ENCODE measurements at regions not wholly inside any gene's neighbourhood (a gene's known extent, or its start where the extent isn't known, plus 50 kb on each side); places are given as distances from the start of the nearest gene placed in this dataset.

GRCh38 chr4:124579896-124580295 lies 132.6 kb downstream of the ANKRD50 start:
- no peaks in the 10 kb centered on the region for H3K9me2 ChIP-seq (replicated peaks; ENCODE audit: control insufficient read depth, low read length)
- H3K27ac ChIP-seq (ENCODE audit: low read depth, low read length) = no peak overlapping the region
- no peaks in the 10 kb centered on the region for H3F3A ChIP-seq (ENCODE audit: control insufficient read depth, insufficient read depth)
- H3K4me1 ChIP-seq (ENCODE audit: control insufficient read depth, low read length) = no peaks in the 10 kb centered on the region
- H3K4me3 ChIP-seq (ENCODE audit: low read length) = no peak overlapping the region
- no peak for TF ChIP-seq EZH2phosphoT487 (IDR thresholded peaks at IDR 0.05; ENCODE audit: borderline replicate concordance, low read length)
- TF ChIP-seq CTCF (IDR thresholded peaks at IDR 0.05; ENCODE audit: low read depth, low read length, poor library complexity, severe bottlenecking) = no peak
- no peaks in the 10 kb centered on the region for H3K79me2 ChIP-seq (ENCODE audit: control insufficient read depth, low read length)
- no peaks in the 10 kb centered on the region for H4K20me1 ChIP-seq (ENCODE audit: control insufficient read depth, insufficient read depth, low read depth, low read length)
- no peaks in the 10 kb centered on the region for H3K27me3 ChIP-seq (ENCODE audit: control insufficient read depth, low read length)
- H3K36me3 ChIP-seq (ENCODE audit: control insufficient read depth, low read length) = no peaks in the 10 kb centered on the region
- no peaks in the 10 kb centered on the region for H3K9me3 ChIP-seq (ENCODE audit: control insufficient read depth, insufficient read depth, low read length)
- no peak overlapping the region for H3K4me2 ChIP-seq (ENCODE audit: low read length)

- Histone ChIP-seq H3K4me2 (ENCODE audit: low read length) (no peak overlapping the region), H3K9me2 (replicated peaks; ENCODE audit: control insufficient read depth, low read length) (no peaks in the 10 kb centered on the region), H3K36me3 (ENCODE audit: control insufficient read depth, low read length) (no peaks in the 10 kb centered on the region), H3K4me3 (ENCODE audit: low read length) (no peak overlapping the region), H3K27ac (ENCODE audit: low read depth, low read length) (no peak overlapping the region), H3K9me3 (ENCODE audit: control insufficient read depth, insufficient read depth, low read length) (no peaks in the 10 kb centered on the region), H4K20me1 (ENCODE audit: control insufficient read depth, insufficient read depth, low read depth, low read length) (no peaks in the 10 kb centered on the region), H3F3A (ENCODE audit: control insufficient read depth, insufficient read depth) (no peaks in the 10 kb centered on the region), H3K79me2 (ENCODE audit: control insufficient read depth, low read length) (no peaks in the 10 kb centered on the region), H3K4me1 (ENCODE audit: control insufficient read depth, low read length) (no peaks in the 10 kb centered on the region), H3K27me3 (ENCODE audit: control insufficient read depth, low read length) (no peaks in the 10 kb centered on the region)
- TF ChIP-seq EZH2phosphoT487 (IDR thresholded peaks at IDR 0.05; ENCODE audit: borderline replicate concordance, low read length) (no peak), CTCF (IDR thresholded peaks at IDR 0.05; ENCODE audit: low read depth, low read length, poor library complexity, severe bottlenecking) (no peak)
Measured at GRCh38 chr4:124583797-124584196, 128.7 kb downstream of the ANKRD50 start.

GRCh38 chr4:124589786-124590185 lies 122.7 kb downstream of the ANKRD50 start:
- no peaks in the 10 kb centered on the region for H3F3A ChIP-seq (ENCODE audit: control insufficient read depth, insufficient read depth)
- no peak overlapping the region for H3K27ac ChIP-seq (ENCODE audit: low read depth, low read length)
- no peak overlapping the region for H3K4me3 ChIP-seq (ENCODE audit: low read length)
- no peak overlapping the region for H3K4me2 ChIP-seq (ENCODE audit: low read length)
- H3K79me2 ChIP-seq (ENCODE audit: control insufficient read depth, low read length) = no peaks in the 10 kb centered on the region
- no peaks in the 10 kb centered on the region for H3K36me3 ChIP-seq (ENCODE audit: control insufficient read depth, low read length)
- no peaks in the 10 kb centered on the region for H3K4me1 ChIP-seq (ENCODE audit: control insufficient read depth, low read length)
- H3K27me3 ChIP-seq (ENCODE audit: control insufficient read depth, low read length) = no peaks in the 10 kb centered on the region
- TF ChIP-seq CTCF (IDR thresholded peaks at IDR 0.05; ENCODE audit: low read depth, low read length, poor library complexity, severe bottlenecking) (no peak), EZH2phosphoT487 (IDR thresholded peaks at IDR 0.05; ENCODE audit: borderline replicate concordance, low read length) (no peak)
- no peaks in the 10 kb centered on the region; the same call in 1 of the 2 replicates for H3K9me2 ChIP-seq (replicated peaks; ENCODE audit: control insufficient read depth, low read length)
- H3K9me3 ChIP-seq (ENCODE audit: control insufficient read depth, insufficient read depth, low read length) = no peaks in the 10 kb centered on the region
- H4K20me1 ChIP-seq (ENCODE audit: control insufficient read depth, insufficient read depth, low read depth, low read length) = no peaks in the 10 kb centered on the region

- Histone ChIP-seq H3K9me2 (replicated peaks; ENCODE audit: control insufficient read depth, low read length) (no peaks in the 10 kb centered on the region; the same call in 1 of the 2 replicates), H3K4me2 (ENCODE audit: low read length) (no peak overlapping the region)
Measured at GRCh38 chr4:124590480-124590879, 122.1 kb downstream of the ANKRD50 start.

More at GRCh38 chr4:124590480-124590879, 122.1 kb downstream of the ANKRD50 start:
- no peak overlapping the region for H3K27ac ChIP-seq (ENCODE audit: low read depth, low read length)
- H3K9me3 ChIP-seq (ENCODE audit: control insufficient read depth, insufficient read depth, low read length) = no peaks in the 10 kb centered on the region
- no peaks in the 10 kb centered on the region for H3K4me1 ChIP-seq (ENCODE audit: control insufficient read depth, low read length)
- TF ChIP-seq CTCF (IDR thresholded peaks at IDR 0.05; ENCODE audit: low read depth, low read length, poor library complexity, severe bottlenecking) (no peak), EZH2phosphoT487 (IDR thresholded peaks at IDR 0.05; ENCODE audit: borderline replicate concordance, low read length) (no peak)
- H3K4me3 ChIP-seq (ENCODE audit: low read length) = no peak overlapping the region
- no peaks in the 10 kb centered on the region for H3F3A ChIP-seq (ENCODE audit: control insufficient read depth, insufficient read depth)
- H3K27me3 ChIP-seq (ENCODE audit: control insufficient read depth, low read length) = no peaks in the 10 kb centered on the region
- H3K36me3 ChIP-seq (ENCODE audit: control insufficient read depth, low read length) = no peaks in the 10 kb centered on the region
- H4K20me1 ChIP-seq (ENCODE audit: control insufficient read depth, insufficient read depth, low read depth, low read length) = no peaks in the 10 kb centered on the region
- H3K79me2 ChIP-seq (ENCODE audit: control insufficient read depth, low read length) = no peaks in the 10 kb centered on the region

Measured in DOHH2 (cell line).